Sigmoid colon (tissue), 6 donors: ENCODE measurements at regions not wholly inside any gene's neighbourhood (a gene's known extent, or its start where the extent isn't known, plus 50 kb on each side); places are given as distances from the start of the nearest gene placed in this dataset.

Experiments
- DNase-seq: peaks from one replicate; pipeline ENCODE4 v3.0.0-alpha.2; 2019
- H3K27ac ChIP-seq, 4 donors: fragments of 200-600 bp; sonication (generic); one replicate each; pipeline ENCODE4 v1.5.1; 2016 to 2019; ENCODE audit warnings: mild to moderate bottlenecking in 1 of 4
- H3K27me3 ChIP-seq, 3 donors: fragments of 200-600 bp; sonication (generic); one replicate each; pipeline ENCODE4 v1.5.1; 2019; ENCODE audit warnings: mild to moderate bottlenecking in 1 of 3
- H3K36me3 ChIP-seq, 4 donors: fragments of 200-600 bp; sonication (generic); one replicate each; pipeline ENCODE4 v1.5.1; 2016 to 2019
- H3K4me1 ChIP-seq, 4 donors: fragments of 200-600 bp; sonication (generic); one replicate each; pipeline ENCODE4 v1.5.1; 2017 to 2019
- H3K4me3 ChIP-seq, 4 donors: fragments of 200-600 bp; sonication (generic); one replicate each; pipeline ENCODE4 v1.5.1; 2017 to 2019; ENCODE audit warnings: mild to moderate bottlenecking in 2 of 4, moderate library complexity in 1 of 4
- H3K9me3 ChIP-seq, 4 donors: fragments of 200-600 bp in 3 of 4; sonication (generic) in 3 of 4; one replicate each; pipeline versions ENCODE4 v1.5.1 to v1.6.1; 2013 to 2019
- CTCF ChIP-seq, 4 experiments: fragments of 450-650 bp in 3 of 4; fragments of 200-600 bp in 1 of 4; IDR thresholded peaks; one replicate each; pipeline ENCODE4 v1.5.1; 2016 to 2019; ENCODE audit warnings: antibody characterized with exemption in 4 of 4, mild to moderate bottlenecking in 3 of 4, moderate library complexity in 2 of 4
- EP300 ChIP-seq, 4 donors: sonication (generic); formaldehyde crosslinking; IDR thresholded peaks; one replicate each; pipeline ENCODE4 v1.6.1; 2017; ENCODE audit warnings: antibody characterized with exemption in 4 of 4
- POLR2A ChIP-seq, 2 donors: fragments of 450-650 bp; IDR thresholded peaks; one replicate each; pipeline ENCODE4 v1.6.1; 2016; ENCODE audit warnings: antibody characterized with exemption in 2 of 2, mild to moderate bottlenecking in 2 of 2, moderate library complexity in 2 of 2
- POLR2AphosphoS5 ChIP-seq, 4 donors: sonication (generic); formaldehyde crosslinking; IDR thresholded peaks; one replicate each; pipeline ENCODE4 v1.6.1; 2017; ENCODE audit warnings: antibody characterized with exemption in 4 of 4
- WGBS, 2 donors: extraction: QIAGEN DNeasy Blood & Tissue Kit; methylation state at CpG; one replicate each; pipeline ENCODE4 v1.1.7; 2013; 5-methylcytosine and 5-hydroxymethylcytosine counted together
- intact Hi-C: fragments of 100-400 bp; cut with DNase I; formaldehyde crosslinking; loops from one replicate; pipeline ENCODE4 v1.15.1; 2023
- donor health status: healthy with polysubstance abuse.
- donor health status: healthy.

- Histone ChIP-seq H3K36me3 (no peaks in the 10 kb centered on the region), H3K27ac (no peak overlapping the region), H3K9me3 (peaks cover 0 to 14% (median 0%) of the 10 kb centered on the region in 4 donors), H3K4me3 (no peak overlapping the region), H3K4me1 (no peaks in the 10 kb centered on the region), H3K27me3 (no peaks in the 10 kb centered on the region)
- no peak for DNase-seq
- intact Hi-C loops, result no loop called here
- TF ChIP-seq POLR2A (IDR thresholded peaks at IDR 0.05) (no peak), EP300 (IDR thresholded peaks at IDR 0.05) (no peak), POLR2AphosphoS5 (IDR thresholded peaks at IDR 0.05) (no peak), CTCF (IDR thresholded peaks at IDR 0.05) (no peak)
- WGBS, 2 donors, result 57 to 67% methylated on average over 3 of the region's 3 CpGs
Observed at GRCh38 chr21:22842875-22843274, 1844.7 kb downstream of the NCAM2 start.

DNA sequence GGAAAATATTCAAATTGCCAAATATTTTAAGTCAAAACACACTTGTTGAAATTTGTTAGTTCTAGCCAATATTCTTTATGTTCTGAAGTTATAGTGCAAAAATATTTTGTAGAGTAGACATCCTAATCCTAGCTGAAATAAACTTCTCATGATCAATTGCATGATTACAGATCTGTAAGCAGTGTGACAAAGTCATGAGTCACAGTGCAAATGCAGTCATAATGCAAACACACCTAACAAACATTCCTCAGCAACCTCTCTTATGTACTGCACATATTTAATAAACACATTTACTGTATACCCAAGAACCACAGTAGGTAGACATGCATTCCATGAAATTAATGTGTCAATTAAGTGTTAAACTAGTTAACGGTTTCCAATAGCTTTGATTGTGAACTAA lies 1857.4 kb downstream of the NCAM2 start:
- Histone ChIP-seq H3K4me3 (no peak overlapping the region), H3K27ac (no peak overlapping the region), H3K36me3 (no peaks in the 10 kb centered on the region), H3K4me1 (no peaks in the 10 kb centered on the region), H3K27me3 (no peaks in the 10 kb centered on the region), H3K9me3 (no peaks in the 10 kb centered on the region)
- intact Hi-C loops, result no loop called here
- DNase-seq, result no peak
- WGBS, 2 donors, result 78 to 89% methylated on average over 1 of the region's 1 CpG
- TF ChIP-seq POLR2A (IDR thresholded peaks at IDR 0.05), result no peak
- TF ChIP-seq EP300 (IDR thresholded peaks at IDR 0.05), result no peak
- TF ChIP-seq POLR2AphosphoS5 (IDR thresholded peaks at IDR 0.05), result no peak
- no peak for TF ChIP-seq CTCF (IDR thresholded peaks at IDR 0.05)

DNA sequence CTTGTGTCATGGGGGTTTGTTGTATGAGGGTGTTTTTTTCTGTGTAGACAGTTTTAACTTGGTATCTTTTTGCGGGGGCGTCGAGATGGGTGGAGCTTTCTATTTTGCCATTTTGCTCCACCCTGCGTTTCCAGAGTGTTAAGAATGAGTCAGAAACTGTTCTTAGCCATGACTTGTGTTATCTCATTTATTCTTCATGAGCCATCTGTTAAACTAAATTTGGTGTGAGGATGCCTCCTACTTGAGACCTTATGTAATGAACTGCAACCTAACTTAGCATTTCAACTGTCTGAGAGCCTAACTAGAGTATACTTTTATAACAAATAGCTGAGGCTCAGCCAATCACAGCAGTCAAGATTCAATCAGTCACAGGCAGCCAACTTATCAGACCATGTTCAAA lies 1873.5 kb downstream of the NCAM2 start:
- Histone ChIP-seq H3K36me3 (no peaks in the 10 kb centered on the region), H3K9me3 (peaks cover 0 to 2% (median 0%) of the 10 kb centered on the region in 4 donors), H3K4me3 (no peak overlapping the region), H3K27me3 (no peaks in the 10 kb centered on the region), H3K4me1 (no peaks in the 10 kb centered on the region), H3K27ac (no peak overlapping the region)
- 88 to 91% methylated on average over 4 of the region's 4 CpGs for WGBS, 2 donors
- intact Hi-C loops, result no loop called here
- DNase-seq, result no peak
- no peak for TF ChIP-seq CTCF (IDR thresholded peaks at IDR 0.05)
- no peak for TF ChIP-seq POLR2AphosphoS5 (IDR thresholded peaks at IDR 0.05)
- TF ChIP-seq EP300 (IDR thresholded peaks at IDR 0.05), result no peak
- no peak for TF ChIP-seq POLR2A (IDR thresholded peaks at IDR 0.05)

DNA sequence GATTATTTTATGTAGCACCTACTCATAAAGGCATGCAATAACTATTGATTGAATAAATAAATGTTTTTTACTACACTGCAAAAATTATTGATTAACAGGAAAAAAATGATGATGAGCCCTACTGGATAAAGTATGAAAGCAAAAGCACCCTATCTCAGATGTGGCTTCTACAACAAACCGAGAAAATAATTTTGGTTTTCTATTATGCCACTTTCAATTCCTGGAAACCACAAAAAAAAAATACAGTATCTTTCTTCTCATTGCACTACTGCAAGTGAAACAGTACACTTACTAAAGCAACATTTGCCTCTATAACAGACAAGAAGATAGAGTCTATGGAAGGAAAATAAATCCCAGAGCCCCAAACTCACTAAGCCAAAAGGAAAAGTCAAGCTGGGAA lies 1882.4 kb downstream of the NCAM2 start:
- TF ChIP-seq POLR2A (IDR thresholded peaks at IDR 0.05) (no peak), EP300 (IDR thresholded peaks at IDR 0.05) (no peak), POLR2AphosphoS5 (IDR thresholded peaks at IDR 0.05) (no peak), CTCF (IDR thresholded peaks at IDR 0.05) (no peak)
- WGBS, 2 donors, result 46 to 85% methylated on average over 1 of the region's 1 CpG
- Histone ChIP-seq H3K9me3 (peaks cover 0 to under 1% (median 0%) of the 10 kb centered on the region in 4 donors), H3K27ac (no peak overlapping the region), H3K4me3 (no peak overlapping the region), H3K4me1 (no peaks in the 10 kb centered on the region), H3K27me3 (no peaks in the 10 kb centered on the region), H3K36me3 (no peaks in the 10 kb centered on the region)
- intact Hi-C loops, result no loop called here
- no peak for DNase-seq

DNA sequence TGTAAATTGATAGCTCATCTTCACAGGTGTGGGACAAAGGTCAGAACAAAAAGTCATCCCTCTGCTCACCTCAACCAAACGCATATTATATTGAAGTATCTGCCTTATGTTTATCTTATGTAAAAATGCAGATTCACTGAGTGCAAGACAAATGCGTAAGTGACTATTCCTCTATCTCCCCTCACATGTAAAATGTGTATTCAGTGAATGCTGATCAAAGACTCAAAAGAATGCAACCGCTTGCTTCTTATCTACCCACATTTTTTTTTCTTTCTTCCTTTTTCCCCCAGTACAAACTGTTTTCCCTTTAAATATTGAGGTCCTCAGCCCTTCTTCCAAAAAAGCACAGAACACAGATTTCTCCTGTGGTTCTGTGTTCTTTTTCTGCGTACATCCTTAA lies 1882.9 kb downstream of the NCAM2 start:
- Histone ChIP-seq H3K27ac (no peak overlapping the region), H3K4me3 (no peak overlapping the region), H3K4me1 (no peaks in the 10 kb centered on the region), H3K36me3 (no peaks in the 10 kb centered on the region), H3K27me3 (no peaks in the 10 kb centered on the region), H3K9me3 (no peaks in the 10 kb centered on the region)
- TF ChIP-seq POLR2AphosphoS5 (IDR thresholded peaks at IDR 0.05) (no peak), CTCF (IDR thresholded peaks at IDR 0.05) (no peak), EP300 (IDR thresholded peaks at IDR 0.05) (no peak), POLR2A (IDR thresholded peaks at IDR 0.05) (no peak)
- intact Hi-C loops, result no loop called here
- no peak for DNase-seq
- 54 to 70% methylated on average over 4 of the region's 4 CpGs for WGBS, 2 donors
